GM23338 (cell line): ENCODE measurements at regions not wholly inside any gene's neighbourhood (a gene's known extent, or its start where the extent isn't known, plus 50 kb on each side); places are given as distances from the start of the nearest gene placed in this dataset.
"Not testable (repeated sequence)": the region's sequence is repeated elsewhere in the genome, so short reads cannot be mapped to it uniquely, and the experiment has no call there.

Experiments
- ATAC-seq: fragments of 200-7000 bp; cut with Tn5 transposase; 3 replicates; pipeline ENCODE4 v1.9.1; 2020
- DNase-seq: peaks from one replicate; pipeline ENCODE4 v3.0.0-alpha.2; 2015; ENCODE audit warnings: low spot score
- H2AFZ ChIP-seq: fragments of 200-600 bp; sonication (generic); 2 replicates; pipeline ENCODE4 v1.8.0; 2016; ENCODE audit warnings: antibody characterized with exemption, mild to moderate bottlenecking, moderate library complexity
- H3F3A ChIP-seq: fragments of 200-600 bp; sonication (generic); replicated peaks from 2 replicates; pipeline ENCODE4 v1.8.0; 2017; ENCODE audit warnings: antibody characterized with exemption, mixed run types, low read depth
- H3K27ac ChIP-seq: fragments of 200-600 bp; sonication (generic); 2 replicates; pipeline ENCODE4 v1.6.1; 2016; ENCODE audit warnings: low read depth
- H3K27me3 ChIP-seq: fragments of 200-600 bp; sonication (generic); 2 replicates; pipeline ENCODE4 v1.8.0; 2016; ENCODE audit warnings: mild to moderate bottlenecking, mixed run types, moderate library complexity; ENCODE audit not compliant: insufficient read depth
- H3K36me3 ChIP-seq: fragments of 200-600 bp; sonication (generic); 2 replicates; pipeline ENCODE4 v1.8.0; 2016; ENCODE audit warnings: mild to moderate bottlenecking; ENCODE audit not compliant: insufficient read depth
- H3K4me1 ChIP-seq: fragments of 200-600 bp; sonication (generic); 2 replicates; pipeline ENCODE4 v1.8.0; 2016; ENCODE audit warnings: mild to moderate bottlenecking, moderate library complexity; ENCODE audit not compliant: insufficient read depth
- H3K4me2 ChIP-seq: fragments of 200-600 bp; sonication (generic); 2 replicates; pipeline ENCODE4 v1.7.1; 2017; ENCODE audit warnings: mixed run types
- H3K4me3 ChIP-seq: fragments of 200-600 bp; sonication (generic); 2 replicates; pipeline ENCODE4 v1.6.1; 2016; ENCODE audit warnings: mixed run types
- H3K79me2 ChIP-seq: fragments of 200-600 bp; sonication (generic); replicated peaks from 2 replicates; pipeline ENCODE4 v1.8.0; 2017; ENCODE audit warnings: mild to moderate bottlenecking; ENCODE audit not compliant: insufficient read depth
- H3K9me2 ChIP-seq: fragments of 200-600 bp; sonication (generic); 2 replicates; pipeline ENCODE4 v1.8.0; 2017; ENCODE audit not compliant: insufficient read depth
- H4K20me1 ChIP-seq: fragments of 200-600 bp; sonication (generic); replicated peaks from 2 replicates; pipeline ENCODE4 v1.8.0; 2017; ENCODE audit warnings: mild to moderate bottlenecking; ENCODE audit not compliant: insufficient read depth
- H3K27ac Mint-ChIP-seq: 2 replicates; pipeline ENCODE4 v1.8.0; 2020; ENCODE audit warnings: inconsistent platforms, mild to moderate bottlenecking, moderate library complexity, mixed read lengths
- H3K27me3 Mint-ChIP-seq: 3 replicates; pipeline ENCODE4 v1.8.0; 2022; ENCODE audit warnings: low read depth, mild to moderate bottlenecking, moderate library complexity, mixed read lengths, inconsistent platforms; ENCODE audit not compliant: insufficient read depth, poor library complexity
- H3K36me3 Mint-ChIP-seq: 3 replicates; pipeline ENCODE4 v1.8.0; 2021; ENCODE audit warnings: low read depth, mild to moderate bottlenecking, inconsistent platforms, moderate library complexity, mixed read lengths
- H3K4me1 Mint-ChIP-seq: 3 replicates; pipeline ENCODE4 v1.8.0; 2020; ENCODE audit warnings: mild to moderate bottlenecking, inconsistent platforms, mixed read lengths
- H3K4me3 Mint-ChIP-seq: 3 replicates; pipeline ENCODE4 v1.8.0; 2021; ENCODE audit warnings: moderate library complexity, mild to moderate bottlenecking, inconsistent platforms, mixed read lengths
- H3K9me3 Mint-ChIP-seq: 3 replicates; pipeline ENCODE4 v1.8.0; 2020; ENCODE audit warnings: moderate library complexity, mild to moderate bottlenecking, inconsistent platforms, mixed read lengths
- CREB1 ChIP-seq: fragments of 250-450 bp; sonication (Bioruptor Pico); IDR thresholded peaks from 2 replicates; pipeline ENCODE4 v1.5.0; 2020; ENCODE audit warnings: low read depth, mild to moderate bottlenecking, moderate library complexity
- EZH2 ChIP-seq: fragments of 200-600 bp; sonication (generic); IDR thresholded peaks from one replicate; pipeline ENCODE4 v1.8.0; 2017; ENCODE audit warnings: antibody characterized with exemption, mild to moderate bottlenecking, low read depth; ENCODE audit not compliant: unreplicated experiment
- JUNB ChIP-seq: IDR thresholded peaks from one replicate; pipeline ENCODE4 v1.6.1; 2016; ENCODE audit warnings: antibody characterized with exemption; ENCODE audit not compliant: unreplicated experiment
- NANOG ChIP-seq: IDR thresholded peaks from 2 replicates; pipeline ENCODE4 v1.6.1; 2016; ENCODE audit warnings: antibody characterized with exemption, borderline replicate concordance
- STAT1 ChIP-seq: IDR thresholded peaks from one replicate; pipeline ENCODE4 v1.6.1; 2016; ENCODE audit warnings: antibody characterized with exemption; ENCODE audit not compliant: unreplicated experiment
- ZNF114 ChIP-seq: fragments of 250-450 bp; sonication (Bioruptor Pico); IDR thresholded peaks from 2 replicates; pipeline ENCODE4 v1.5.0; 2020; ENCODE audit warnings: mild to moderate bottlenecking, moderate library complexity
- ZNF331 ChIP-seq: fragments of 250-450 bp; sonication (Bioruptor Pico); IDR thresholded peaks from 2 replicates; pipeline ENCODE4 v1.5.0; 2020; ENCODE audit warnings: low read depth, mild to moderate bottlenecking, moderate library complexity
- TF ChIP-seq, protein P1 (sequence below): IDR thresholded peaks from one replicate; pipeline ENCODE4 v1.6.1; 2018; ENCODE audit warnings: antibody characterized with exemption; ENCODE audit not compliant: unreplicated experiment
- TF ChIP-seq, protein P2 (sequence below): IDR thresholded peaks from 2 replicates; pipeline ENCODE4 v1.6.1; 2016; ENCODE audit warnings: antibody characterized with exemption

DNA sequence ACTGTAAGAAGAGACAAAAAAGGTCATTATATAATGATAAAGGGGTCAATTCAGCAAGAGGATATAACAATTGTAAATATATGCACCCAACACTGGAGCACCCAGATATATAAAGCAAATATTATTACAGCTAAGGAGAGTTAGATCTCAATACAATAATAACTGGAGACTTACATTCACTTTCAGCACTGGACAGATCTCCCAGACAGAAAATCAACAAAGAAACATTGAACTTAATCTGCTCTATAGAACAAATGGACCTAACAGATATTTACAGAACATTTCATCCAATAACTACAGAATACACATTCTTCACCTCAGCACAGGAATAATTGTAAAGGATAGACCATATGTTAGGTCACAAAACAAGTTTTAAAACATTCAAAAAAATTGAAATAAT, 512.9 kb downstream of the RPS29 start:
- not testable (repeated sequence) for H3K27ac ChIP-seq, H3K36me3 ChIP-seq, H3K9me3 Mint-ChIP-seq, H3K4me3 Mint-ChIP-seq, ATAC-seq, H3K36me3 Mint-ChIP-seq, H3F3A ChIP-seq, H4K20me1 ChIP-seq, H2AFZ ChIP-seq, H3K27me3 ChIP-seq, H3K27ac Mint-ChIP-seq, H3K4me2 ChIP-seq, H3K4me3 ChIP-seq, H3K4me1 ChIP-seq, H3K9me2 ChIP-seq, DNase-seq, H3K4me1 Mint-ChIP-seq, H3K79me2 ChIP-seq, H3K27me3 Mint-ChIP-seq
- TF ChIP-seq, protein P1, sequence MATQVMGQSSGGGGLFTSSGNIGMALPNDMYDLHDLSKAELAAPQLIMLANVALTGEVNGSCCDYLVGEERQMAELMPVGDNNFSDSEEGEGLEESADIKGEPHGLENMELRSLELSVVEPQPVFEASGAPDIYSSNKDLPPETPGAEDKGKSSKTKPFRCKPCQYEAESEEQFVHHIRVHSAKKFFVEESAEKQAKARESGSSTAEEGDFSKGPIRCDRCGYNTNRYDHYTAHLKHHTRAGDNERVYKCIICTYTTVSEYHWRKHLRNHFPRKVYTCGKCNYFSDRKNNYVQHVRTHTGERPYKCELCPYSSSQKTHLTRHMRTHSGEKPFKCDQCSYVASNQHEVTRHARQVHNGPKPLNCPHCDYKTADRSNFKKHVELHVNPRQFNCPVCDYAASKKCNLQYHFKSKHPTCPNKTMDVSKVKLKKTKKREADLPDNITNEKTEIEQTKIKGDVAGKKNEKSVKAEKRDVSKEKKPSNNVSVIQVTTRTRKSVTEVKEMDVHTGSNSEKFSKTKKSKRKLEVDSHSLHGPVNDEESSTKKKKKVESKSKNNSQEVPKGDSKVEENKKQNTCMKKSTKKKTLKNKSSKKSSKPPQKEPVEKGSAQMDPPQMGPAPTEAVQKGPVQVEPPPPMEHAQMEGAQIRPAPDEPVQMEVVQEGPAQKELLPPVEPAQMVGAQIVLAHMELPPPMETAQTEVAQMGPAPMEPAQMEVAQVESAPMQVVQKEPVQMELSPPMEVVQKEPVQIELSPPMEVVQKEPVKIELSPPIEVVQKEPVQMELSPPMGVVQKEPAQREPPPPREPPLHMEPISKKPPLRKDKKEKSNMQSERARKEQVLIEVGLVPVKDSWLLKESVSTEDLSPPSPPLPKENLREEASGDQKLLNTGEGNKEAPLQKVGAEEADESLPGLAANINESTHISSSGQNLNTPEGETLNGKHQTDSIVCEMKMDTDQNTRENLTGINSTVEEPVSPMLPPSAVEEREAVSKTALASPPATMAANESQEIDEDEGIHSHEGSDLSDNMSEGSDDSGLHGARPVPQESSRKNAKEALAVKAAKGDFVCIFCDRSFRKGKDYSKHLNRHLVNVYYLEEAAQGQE, result peak; percentile 43

DNA sequence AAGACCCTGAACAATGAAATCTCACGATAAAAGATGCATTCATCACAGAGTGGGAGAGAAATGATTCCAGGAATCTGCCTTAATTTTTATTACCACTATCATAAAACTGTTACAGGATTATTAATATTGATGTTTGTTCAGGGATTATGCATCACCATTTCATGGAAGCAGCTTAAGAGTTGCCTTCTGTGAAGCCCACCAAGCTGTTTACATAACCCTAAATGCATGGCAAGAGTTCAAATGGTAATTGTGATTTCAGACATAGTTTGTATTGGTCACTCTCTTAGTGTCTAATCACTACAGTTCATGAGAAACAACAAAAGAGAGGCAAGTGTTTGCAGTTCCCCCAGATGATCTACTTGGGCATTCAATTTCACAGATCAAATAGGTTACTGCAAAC, 527.7 kb downstream of the RPS29 start:
- Histone ChIP-seq H2AFZ (no peak overlapping the region), H3K79me2 (no peaks in the 10 kb centered on the region), H3K9me2 (no peaks in the 10 kb centered on the region; the same call in 1 of the 2 replicates), H4K20me1 (no peaks in the 10 kb centered on the region), H3K4me2 (no peak overlapping the region), H3K36me3 (no peaks in the 10 kb centered on the region), H3F3A (no peaks in the 10 kb centered on the region), H3K4me1 (no peaks in the 10 kb centered on the region), H3K27ac (no peak overlapping the region), H3K4me3 (no peak overlapping the region), H3K27me3 (no peaks in the 10 kb centered on the region)
- H3K4me3 Mint-ChIP-seq, result no peak overlapping the region
- no peak overlapping the region for H3K27ac Mint-ChIP-seq
- H3K36me3 Mint-ChIP-seq, result no peaks in the 10 kb centered on the region
- no peaks in the 10 kb centered on the region for H3K27me3 Mint-ChIP-seq
- H3K9me3 Mint-ChIP-seq, result no peaks in the 10 kb centered on the region
- peaks cover 7% of the 10 kb centered on the region; the same call in 2 of the 3 replicates for H3K4me1 Mint-ChIP-seq
- ATAC-seq (no peak), DNase-seq (no peak)
- TF ChIP-seq JUNB (no peak), CREB1 (CRISPR knock-in tag) (no peak), STAT1 (no peak), EZH2 (no peak), ZNF331 (no peak), NANOG (no peak), ZNF114 (CRISPR knock-in tag) (no peak)
- TF ChIP-seq, protein P2, sequence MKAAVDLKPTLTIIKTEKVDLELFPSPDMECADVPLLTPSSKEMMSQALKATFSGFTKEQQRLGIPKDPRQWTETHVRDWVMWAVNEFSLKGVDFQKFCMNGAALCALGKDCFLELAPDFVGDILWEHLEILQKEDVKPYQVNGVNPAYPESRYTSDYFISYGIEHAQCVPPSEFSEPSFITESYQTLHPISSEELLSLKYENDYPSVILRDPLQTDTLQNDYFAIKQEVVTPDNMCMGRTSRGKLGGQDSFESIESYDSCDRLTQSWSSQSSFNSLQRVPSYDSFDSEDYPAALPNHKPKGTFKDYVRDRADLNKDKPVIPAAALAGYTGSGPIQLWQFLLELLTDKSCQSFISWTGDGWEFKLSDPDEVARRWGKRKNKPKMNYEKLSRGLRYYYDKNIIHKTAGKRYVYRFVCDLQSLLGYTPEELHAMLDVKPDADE, result no peak
- TF ChIP-seq, protein P1, result no peak
